T-helper 1 cell treated with Interleukin-12 subunit alpha and Interleukin-12 subunit beta and Interleukin-4 antibody, amounts not matched to agents 30 ng/mL and 1 ng/mL, for 36 hours (primary cell): ENCODE measurements at regions not wholly inside any gene's neighbourhood (a gene's known extent, or its start where the extent isn't known, plus 50 kb on each side); places are given as distances from the start of the nearest gene placed in this dataset.
"Not testable (repeated sequence)": the region's sequence is repeated elsewhere in the genome, so short reads cannot be mapped to it uniquely, and the experiment has no call there.

ENCODE experiments used
- intact Hi-C: fragments of 100-400 bp; cut with micrococcal nuclease; formaldehyde crosslinking; loops from one replicate; pipeline ENCODE4 v1.15.1; 2024

- intact Hi-C loops = no loop called here
Measured at GRCh38 chr13:59394496-59394895, 769.2 kb downstream of the DIAPH3 start.

GRCh38 chr13:59398127-59398526 lies 765.6 kb downstream of the DIAPH3 start:
- intact Hi-C loops = no loop called here

- intact Hi-C loops = no loop called here
Measured at GRCh38 chr13:59398661-59399060, 765.1 kb downstream of the DIAPH3 start.

GRCh38 chr13:59399513-59399912 lies 764.2 kb downstream of the DIAPH3 start:
- intact Hi-C loops = no loop called here

GRCh38 chr13:59404331-59404730 lies 759.4 kb downstream of the DIAPH3 start:
- intact Hi-C loops = no loop called here

GRCh38 chr13:59407251-59407650 lies 756.5 kb downstream of the DIAPH3 start:
- intact Hi-C loops = not testable (repeated sequence)

- intact Hi-C loops = no loop called here
Measured at GRCh38 chr13:59408738-59409137, 755.0 kb downstream of the DIAPH3 start.

- intact Hi-C loops = no loop called here
Measured at GRCh38 chr13:59409211-59409610, 754.5 kb downstream of the DIAPH3 start.

- intact Hi-C loops = no loop called here
Measured at GRCh38 chr13:59409634-59410200, 754.0 kb downstream of the DIAPH3 start.

GRCh38 chr13:59413126-59413525 lies 750.6 kb downstream of the DIAPH3 start:
- intact Hi-C loops = no loop called here

GRCh38 chr13:59414006-59414405 lies 749.7 kb downstream of the DIAPH3 start:
- intact Hi-C loops = no loop called here

GRCh38 chr13:59415498-59415897 lies 748.2 kb downstream of the DIAPH3 start:
- intact Hi-C loops = no loop called here

- intact Hi-C loops = no loop called here
Measured at GRCh38 chr13:59416561-59416960, 747.2 kb downstream of the DIAPH3 start.

- intact Hi-C loops = no loop called here
Measured at GRCh38 chr13:59422646-59423045, 741.1 kb downstream of the DIAPH3 start.

GRCh38 chr13:59423708-59424340 lies 739.9 kb downstream of the DIAPH3 start:
- intact Hi-C loops = no loop called here

GRCh38 chr13:59424661-59425060 lies 739.1 kb downstream of the DIAPH3 start:
- intact Hi-C loops = no loop called here

GRCh38 chr13:59425211-59425741 lies 738.5 kb downstream of the DIAPH3 start:
- intact Hi-C loops = no loop called here

GRCh38 chr13:59435024-59435423 lies 728.7 kb downstream of the DIAPH3 start:
- intact Hi-C loops = no loop called here

GRCh38 chr13:59437544-59438301 lies 726.0 kb downstream of the DIAPH3 start:
- intact Hi-C loops = no loop called here

GRCh38 chr13:59439776-59440428 lies 723.8 kb downstream of the DIAPH3 start:
- intact Hi-C loops = no loop called here

- intact Hi-C loops = not testable (repeated sequence)
Measured at GRCh38 chr13:59441068-59441467, 722.7 kb downstream of the DIAPH3 start.
